GM19467 (cell line): ENCODE measurements at regions not wholly inside any gene's neighbourhood (a gene's known extent, or its start where the extent isn't known, plus 50 kb on each side); places are given as distances from the start of the nearest gene placed in this dataset.

Experiments
- ATAC-seq: cut with Tn5 transposase; IDR thresholded peaks from one replicate; pipeline ENCODE4 v1.9.1; 2021; ENCODE audit warnings: mild to moderate bottlenecking, moderate library complexity; ENCODE audit not compliant: unreplicated experiment

DNA sequence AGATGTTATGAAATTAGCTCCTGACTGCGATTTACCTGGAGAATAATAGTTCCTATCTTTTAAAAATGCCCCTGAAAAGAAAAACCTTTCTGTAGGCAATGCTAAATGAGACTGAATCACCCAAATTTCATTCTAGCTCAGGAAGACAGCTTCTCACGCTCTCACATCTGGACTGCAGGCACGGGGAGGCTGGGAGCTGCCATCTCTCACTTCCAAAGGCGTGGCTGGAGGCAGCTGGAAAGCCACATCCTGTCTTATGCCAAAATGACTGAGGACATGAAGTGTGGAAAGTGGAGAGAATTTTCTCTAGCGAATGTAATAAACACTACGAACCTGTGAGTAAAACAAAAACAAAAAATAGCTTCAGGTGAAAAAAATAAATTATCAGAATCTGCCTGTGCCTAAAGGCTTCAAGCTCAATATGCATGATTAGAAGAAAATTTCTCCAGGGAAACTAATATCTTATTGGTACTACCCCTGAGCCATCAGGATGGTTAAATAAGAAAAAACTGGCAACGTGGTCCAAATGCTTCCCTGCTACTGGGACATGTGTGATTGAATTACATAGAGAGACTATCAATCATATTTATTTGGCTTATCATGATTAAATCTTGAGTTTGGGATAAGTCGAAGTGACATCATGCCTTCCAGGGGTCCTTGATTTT lies 58.1 kb upstream of the UBL3 start:
- no peak for ATAC-seq

DNA sequence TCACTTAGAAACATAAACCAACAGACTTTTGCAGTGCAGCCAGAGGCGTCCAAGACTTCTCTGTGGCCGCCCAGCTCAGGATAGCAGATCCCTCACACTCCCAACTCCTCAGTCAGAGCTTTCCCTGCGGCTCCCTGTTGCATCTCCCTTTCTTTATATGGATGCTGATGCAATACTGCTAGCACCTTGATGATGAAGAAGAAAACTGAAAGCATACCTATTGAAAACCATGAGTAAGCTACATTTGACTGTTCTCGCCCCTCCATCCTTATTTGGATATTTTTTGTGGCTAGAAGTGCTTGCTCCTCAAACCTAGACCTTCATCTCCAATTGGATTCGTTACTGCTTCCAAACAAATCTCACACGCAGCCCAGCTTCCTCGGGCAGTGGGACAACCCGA lies 57.3 kb upstream of the UBL3 start:
- no peak for ATAC-seq

DNA sequence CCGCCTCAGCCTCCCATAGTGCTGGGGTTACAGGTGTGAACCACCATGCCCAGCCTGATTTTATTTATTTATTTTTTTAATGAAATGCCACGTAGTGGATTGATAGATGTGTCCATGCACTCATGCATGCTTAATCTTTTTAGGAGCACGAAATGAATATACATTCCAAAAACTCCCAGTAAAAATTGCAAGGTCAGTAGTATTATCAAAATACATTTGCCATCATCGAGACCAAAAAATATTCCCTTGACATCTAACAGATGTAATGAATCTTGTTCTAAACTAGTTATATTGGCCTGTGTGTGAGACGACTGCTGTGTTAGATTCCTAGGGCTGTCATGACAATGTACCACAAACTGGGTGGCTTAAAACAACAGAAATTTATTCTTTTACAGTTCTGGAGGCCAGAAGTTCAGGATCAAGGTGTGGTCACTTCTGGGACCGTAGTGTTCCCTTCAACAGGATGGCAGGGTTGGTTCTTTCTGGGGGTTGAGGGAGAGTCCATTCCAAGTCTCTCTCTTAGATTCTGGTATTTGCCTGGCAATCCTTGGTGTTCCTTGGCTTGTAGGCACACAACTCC lies 56.1 kb upstream of the UBL3 start:
- no peak for ATAC-seq

DNA sequence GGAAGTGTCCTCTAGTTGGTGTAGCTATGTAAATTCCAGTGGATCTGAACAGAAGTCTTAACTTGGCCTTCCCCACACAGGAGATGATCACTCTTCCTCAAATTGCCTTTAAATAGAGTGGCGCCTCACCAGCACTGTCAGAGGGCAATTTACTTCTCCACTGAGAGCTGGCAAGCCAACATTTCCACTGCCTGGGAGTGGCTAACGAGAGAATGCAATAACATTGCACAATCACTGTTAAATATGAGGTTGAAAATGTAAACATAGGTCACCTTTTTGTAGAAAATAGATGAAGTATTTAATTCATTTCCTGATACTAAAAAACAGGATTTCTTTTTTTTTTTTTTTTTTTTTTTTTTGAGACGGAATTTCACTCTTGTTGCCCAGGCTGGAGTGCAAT lies 55.4 kb upstream of the UBL3 start:
- ATAC-seq, result no peak

DNA sequence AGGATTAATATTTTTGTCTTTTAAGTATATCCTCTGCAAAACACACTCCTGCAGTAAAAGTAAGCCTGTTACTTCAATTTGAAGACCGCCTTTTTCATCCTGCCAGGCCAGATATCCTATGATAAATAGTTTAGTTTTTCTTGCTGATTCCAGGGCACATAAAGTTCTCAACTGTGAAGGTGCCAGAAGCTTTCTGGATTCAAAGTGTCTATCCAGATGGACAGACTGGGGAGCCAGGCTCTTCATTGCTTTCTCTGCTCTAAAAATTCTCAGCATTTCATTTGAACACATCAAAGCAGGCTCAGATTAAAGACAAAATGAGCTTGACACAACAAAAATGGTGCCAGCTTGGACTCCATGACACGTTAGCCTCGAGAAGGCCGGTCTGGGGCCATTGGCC lies 53.6 kb upstream of the UBL3 start:
- no peak for ATAC-seq

DNA sequence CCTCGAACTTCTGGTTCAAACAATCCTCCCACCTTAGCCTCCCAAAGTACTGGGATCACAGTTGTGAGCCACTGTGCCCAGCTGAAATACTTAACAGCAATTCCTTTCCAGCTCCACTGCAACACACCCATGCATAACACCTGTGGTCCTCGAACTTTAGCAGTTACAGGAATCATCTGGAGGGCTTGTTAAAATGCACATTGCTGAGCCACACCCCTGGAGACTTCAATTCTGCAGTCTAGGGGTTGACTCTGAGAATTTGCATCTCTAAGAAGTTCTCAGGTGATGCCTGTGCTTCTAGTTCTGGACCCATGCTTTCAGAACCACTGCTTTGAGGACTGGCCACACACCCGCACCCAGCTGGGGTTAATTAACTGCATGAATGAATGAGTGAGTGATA lies 53.1 kb upstream of the UBL3 start:
- ATAC-seq, result no peak

DNA sequence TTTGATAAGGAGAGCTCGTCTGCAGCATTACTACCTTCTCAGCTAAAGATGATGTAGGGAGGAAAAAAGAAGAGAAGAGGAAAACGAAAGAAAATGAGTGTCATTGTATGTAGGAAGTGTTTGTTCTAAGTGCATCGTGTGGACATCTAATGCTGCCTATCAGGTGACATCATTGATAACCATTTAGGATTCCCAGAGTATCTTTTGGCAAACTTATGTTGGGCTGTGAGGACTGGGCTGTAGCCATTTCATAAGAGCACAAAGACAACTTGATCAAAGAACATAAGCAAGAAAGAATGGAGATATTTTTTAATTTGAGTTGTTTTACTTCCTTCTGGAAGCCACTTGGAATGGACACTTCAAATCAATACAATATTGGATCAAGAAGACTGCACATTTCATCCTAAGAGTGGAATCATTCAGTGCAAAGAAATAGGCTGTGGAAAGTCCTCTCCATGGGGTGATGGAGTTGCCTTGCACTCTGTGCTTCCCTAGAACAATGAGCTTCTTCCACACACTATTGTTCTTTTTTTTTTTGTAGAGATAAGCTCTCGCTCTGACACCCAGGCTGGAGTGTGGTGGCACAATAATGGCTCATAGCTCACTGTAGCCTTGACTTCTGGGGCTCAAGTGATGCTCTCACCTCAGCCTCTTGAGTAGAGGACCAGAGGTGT lies 52.4 kb upstream of the UBL3 start:
- ATAC-seq, result no peak

DNA sequence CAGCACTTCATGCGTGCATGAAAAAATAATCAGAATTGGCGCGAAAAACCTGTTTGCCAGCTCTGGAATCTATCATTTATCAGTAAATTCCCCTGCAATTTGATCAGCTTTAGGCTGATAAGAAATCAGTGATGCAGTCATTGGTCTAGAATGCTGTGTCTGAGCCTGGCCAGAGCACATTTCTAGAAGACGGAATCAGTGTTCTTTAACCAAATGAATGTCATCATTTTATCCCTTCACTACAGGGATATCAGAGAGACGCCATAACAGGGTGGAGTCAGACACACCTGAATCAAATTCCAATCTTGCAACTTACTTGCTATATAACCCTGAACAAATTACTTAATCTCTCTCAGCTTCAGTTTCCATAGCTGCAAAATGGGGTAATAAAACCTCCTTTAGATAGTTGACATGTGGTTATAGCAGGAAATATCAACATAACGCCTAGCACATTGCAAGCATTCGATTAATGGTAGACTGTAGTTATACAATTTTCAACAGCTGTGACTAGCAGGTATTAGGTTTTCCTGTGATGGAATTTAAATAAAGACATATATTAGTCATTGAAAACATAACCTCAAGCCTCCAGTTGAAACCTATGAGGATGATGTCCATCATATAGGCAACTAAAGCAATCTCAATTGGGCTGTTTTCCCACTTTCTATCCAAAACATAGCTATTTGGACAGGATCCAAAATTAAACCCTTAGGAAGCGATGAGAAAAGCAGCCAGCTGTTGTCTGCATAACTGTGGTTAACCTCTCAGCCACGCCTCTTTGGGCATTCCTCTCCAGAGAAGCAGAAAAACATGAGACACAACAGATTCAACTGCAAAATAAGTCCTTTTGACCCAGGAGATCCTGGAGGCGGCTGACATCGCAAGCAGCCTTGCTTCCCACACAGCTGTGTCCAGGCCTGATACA lies 51.6 kb upstream of the UBL3 start:
- ATAC-seq, result no peak
